ENCODE measurements at regions not wholly inside any gene's neighbourhood (a gene's known extent, or its start where the extent isn't known, plus 50 kb on each side); places are given as distances from the start of the nearest gene placed in this dataset.

DNA sequence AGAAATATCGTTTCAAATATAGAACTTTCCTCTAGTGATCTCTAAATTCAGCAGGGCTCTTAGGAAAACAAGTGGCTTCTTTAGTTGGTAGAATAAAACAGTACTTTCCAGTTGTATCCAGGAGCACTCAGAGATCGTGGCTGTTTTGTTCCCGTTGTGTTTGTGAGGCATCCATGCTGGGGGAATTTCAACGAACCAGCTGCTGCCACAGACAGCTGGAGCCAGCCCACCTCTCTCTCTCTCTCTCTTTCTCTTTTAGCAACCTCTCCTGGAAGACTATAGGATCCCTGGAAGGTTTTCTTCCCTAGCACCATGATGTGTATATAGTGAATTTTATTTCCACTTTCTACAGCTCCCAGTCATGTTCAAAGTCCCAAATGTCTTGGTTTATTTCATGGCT lies 1116.0 kb upstream of the SEMA6A start:
- Histone ChIP-seq H3K9me3 (ENCODE audit: control insufficient read depth, insufficient read depth, low read length) (no peaks in the 10 kb centered on the region), H3K4me1 (ENCODE audit: control insufficient read depth, insufficient read depth, low read length) (no peaks in the 10 kb centered on the region), H3K4me3 (ENCODE audit: low read depth, low read length) (no peak overlapping the region), H3K27ac (ENCODE audit: low read depth, low read length) (no peak overlapping the region), H3K36me3 (ENCODE audit: control insufficient read depth, insufficient read depth, low read length) (no peaks in the 10 kb centered on the region), H3K9ac (ENCODE audit: low read depth, low read length) (no peak overlapping the region), H3K27me3 (ENCODE audit: control insufficient read depth, insufficient read depth, low read length) (no peaks in the 10 kb centered on the region)

DNA sequence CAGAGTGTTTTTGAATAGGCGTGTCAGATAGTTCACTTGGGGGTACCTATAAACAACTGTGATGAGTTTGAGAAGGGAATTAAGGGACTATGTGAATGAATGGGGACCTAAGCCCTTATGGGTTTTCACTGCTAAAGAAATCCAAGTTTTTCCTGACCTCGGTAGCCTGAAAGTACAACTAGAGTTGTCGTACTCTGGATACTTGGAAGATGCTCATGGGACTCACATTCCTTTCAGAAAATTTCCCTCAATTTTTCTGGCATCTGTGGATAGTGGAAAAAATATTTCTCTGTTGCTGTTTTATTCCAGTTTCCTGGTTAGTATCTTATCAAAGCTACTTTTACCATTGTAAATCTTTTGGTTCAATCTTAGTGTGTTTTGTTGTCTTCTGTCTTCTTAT lies 1112.3 kb upstream of the SEMA6A start:
- Histone ChIP-seq H3K4me1 (ENCODE audit: control insufficient read depth, insufficient read depth, low read length) (no peaks in the 10 kb centered on the region), H3K9me3 (ENCODE audit: control insufficient read depth, insufficient read depth, low read length) (no peaks in the 10 kb centered on the region), H3K27me3 (ENCODE audit: control insufficient read depth, insufficient read depth, low read length) (no peaks in the 10 kb centered on the region), H3K9ac (ENCODE audit: low read depth, low read length) (no peak overlapping the region), H3K27ac (ENCODE audit: low read depth, low read length) (no peak overlapping the region), H3K36me3 (ENCODE audit: control insufficient read depth, insufficient read depth, low read length) (no peaks in the 10 kb centered on the region), H3K4me3 (ENCODE audit: low read depth, low read length) (no peak overlapping the region)

DNA sequence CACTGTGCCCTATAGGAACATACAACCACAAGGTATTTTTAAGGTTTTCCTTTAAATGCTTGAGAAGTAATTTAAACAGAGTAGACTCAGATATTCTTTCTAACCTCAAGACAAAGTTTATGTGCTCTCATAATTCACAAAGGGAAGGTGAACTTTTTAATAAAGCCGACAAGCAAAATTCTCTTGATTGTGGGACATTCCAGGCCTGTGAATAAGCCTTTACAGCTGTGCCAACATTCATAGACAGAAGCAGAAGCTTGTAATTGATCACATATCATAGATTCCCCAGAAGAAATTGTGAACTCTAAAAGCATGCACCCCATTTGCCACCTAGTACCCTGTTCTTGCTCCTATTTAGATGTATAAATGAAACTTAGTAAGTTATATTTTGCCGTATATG lies 1107.8 kb upstream of the SEMA6A start:
- no peaks in the 10 kb centered on the region for H3K27me3 ChIP-seq (ENCODE audit: control insufficient read depth, insufficient read depth, low read length)

DNA sequence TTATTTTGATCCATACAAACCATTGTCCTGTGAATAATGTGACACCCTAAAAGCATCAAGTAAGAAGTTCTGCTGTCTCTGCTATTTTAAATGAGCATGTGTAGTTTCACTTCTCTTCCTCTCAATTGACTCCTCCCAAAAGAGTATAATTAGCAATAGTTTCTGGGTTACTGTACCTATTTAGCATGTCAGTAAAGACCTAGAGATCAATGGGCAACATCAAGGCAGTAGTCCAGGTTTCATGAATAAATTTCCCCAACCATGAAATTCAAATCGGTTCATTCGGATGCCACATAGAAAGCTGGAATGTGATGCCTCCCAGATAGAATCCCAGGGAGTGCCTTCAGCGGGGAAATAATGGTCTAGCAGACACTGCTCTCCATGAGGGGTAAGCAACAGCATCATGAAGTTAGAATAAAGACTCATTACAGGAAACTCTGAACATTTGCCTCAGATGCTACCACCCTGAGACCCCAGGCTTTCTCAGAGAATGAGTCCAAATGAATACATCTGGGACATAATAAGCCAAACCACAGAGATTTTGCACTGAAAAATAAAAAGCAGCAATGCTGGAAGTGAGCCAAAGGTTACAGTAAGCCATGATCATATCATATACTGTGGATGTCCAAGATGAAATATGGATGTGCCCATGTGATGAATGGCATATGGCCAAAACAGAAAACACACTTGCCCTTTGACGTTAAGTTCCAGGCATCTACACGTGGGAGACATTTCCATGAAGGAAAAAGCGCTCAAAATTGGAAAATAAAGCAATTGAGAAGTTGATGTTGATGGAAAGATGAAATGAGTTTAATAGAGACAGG lies 1107.0 kb upstream of the SEMA6A start:
- Histone ChIP-seq H3K36me3 (ENCODE audit: control insufficient read depth, insufficient read depth, low read length) (no peaks in the 10 kb centered on the region), H3K9me3 (ENCODE audit: control insufficient read depth, insufficient read depth, low read length) (no peaks in the 10 kb centered on the region), H3K4me1 (ENCODE audit: control insufficient read depth, insufficient read depth, low read length) (no peaks in the 10 kb centered on the region), H3K9ac (ENCODE audit: low read depth, low read length) (no peak overlapping the region), H3K4me3 (ENCODE audit: low read depth, low read length) (no peak overlapping the region), H3K27ac (ENCODE audit: low read depth, low read length) (no peak overlapping the region), H3K27me3 (ENCODE audit: control insufficient read depth, insufficient read depth, low read length) (no peaks in the 10 kb centered on the region)

More for the DNA sequence above, 1107.8 kb upstream of the SEMA6A start:
- Histone ChIP-seq H3K9me3 (ENCODE audit: control insufficient read depth, insufficient read depth, low read length) (no peaks in the 10 kb centered on the region), H3K27ac (ENCODE audit: low read depth, low read length) (no peak overlapping the region), H3K36me3 (ENCODE audit: control insufficient read depth, insufficient read depth, low read length) (no peaks in the 10 kb centered on the region), H3K4me1 (ENCODE audit: control insufficient read depth, insufficient read depth, low read length) (no peaks in the 10 kb centered on the region), H3K4me3 (ENCODE audit: low read depth, low read length) (no peak overlapping the region), H3K9ac (ENCODE audit: low read depth, low read length) (no peak overlapping the region)

DNA sequence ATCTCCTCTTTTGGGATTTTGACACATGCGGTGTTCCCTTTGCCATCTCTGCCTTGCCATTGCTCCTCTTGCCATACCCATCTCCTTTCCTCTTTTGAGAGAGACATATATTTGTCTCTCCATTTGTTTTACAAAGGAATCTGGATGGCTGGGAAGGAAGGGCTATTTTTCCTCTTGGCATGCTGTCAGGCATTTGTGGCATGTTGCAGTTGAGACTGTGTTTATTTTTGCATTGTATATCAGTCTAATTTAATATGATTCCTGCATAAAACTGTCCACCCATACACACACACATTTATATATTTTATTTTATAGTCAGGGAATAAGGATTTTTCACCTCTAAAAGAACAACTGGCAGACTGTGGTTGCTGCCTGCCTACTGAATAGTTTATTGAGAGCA lies 1105.8 kb upstream of the SEMA6A start:
- H3K27me3 ChIP-seq (ENCODE audit: control insufficient read depth, insufficient read depth, low read length), result no peaks in the 10 kb centered on the region
- H3K36me3 ChIP-seq (ENCODE audit: control insufficient read depth, insufficient read depth, low read length), result no peaks in the 10 kb centered on the region

DNA sequence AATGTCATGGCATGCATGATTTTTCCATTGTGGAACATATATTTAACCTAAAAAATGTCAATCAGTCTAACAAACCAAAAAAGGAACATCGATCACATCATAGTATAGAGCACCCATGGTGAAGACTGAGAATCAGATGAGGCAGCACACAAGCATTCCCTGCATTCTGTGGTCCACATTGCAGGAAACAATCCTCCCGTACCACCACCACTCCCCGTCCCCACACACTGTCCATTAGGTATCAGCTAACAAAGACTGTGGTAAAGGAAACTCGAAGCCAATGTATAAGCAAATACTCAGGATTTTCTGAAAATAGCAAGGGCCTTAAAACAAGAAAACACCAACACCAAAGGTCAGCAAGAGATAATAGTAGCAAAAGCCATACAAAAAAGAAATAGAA lies 1104.4 kb upstream of the SEMA6A start:
- Histone ChIP-seq H3K4me1 (ENCODE audit: control insufficient read depth, insufficient read depth, low read length) (no peaks in the 10 kb centered on the region), H3K36me3 (ENCODE audit: control insufficient read depth, insufficient read depth, low read length) (no peaks in the 10 kb centered on the region)

More for the DNA sequence above, 1105.8 kb upstream of the SEMA6A start:
- Histone ChIP-seq H3K9me3 (ENCODE audit: control insufficient read depth, insufficient read depth, low read length) (no peaks in the 10 kb centered on the region), H3K4me1 (ENCODE audit: control insufficient read depth, insufficient read depth, low read length) (no peaks in the 10 kb centered on the region), H3K4me3 (ENCODE audit: low read depth, low read length) (no peak overlapping the region), H3K9ac (ENCODE audit: low read depth, low read length) (no peak overlapping the region), H3K27ac (ENCODE audit: low read depth, low read length) (no peak overlapping the region)

DNA sequence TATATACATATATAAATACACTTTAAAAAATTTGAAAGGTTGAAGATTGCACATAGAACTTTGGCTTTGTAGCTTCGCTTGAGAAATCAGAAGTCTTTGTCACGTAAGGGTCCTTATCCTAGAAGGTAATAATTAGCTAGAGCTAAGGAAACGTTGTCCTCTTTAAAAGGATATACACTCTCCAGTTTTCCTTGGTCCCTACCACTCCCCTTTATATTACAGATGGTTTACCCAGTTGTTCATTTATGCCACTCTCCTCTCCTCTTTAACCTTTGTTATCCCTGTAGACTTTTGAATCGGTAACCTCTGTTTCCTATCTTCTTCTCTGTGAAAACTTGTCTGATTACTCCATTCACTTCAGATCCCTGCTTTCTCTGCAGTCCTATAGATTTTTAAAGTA lies 1101.0 kb upstream of the SEMA6A start:
- H3K9me3 ChIP-seq (ENCODE audit: control insufficient read depth, insufficient read depth, low read length), result no peaks in the 10 kb centered on the region
- no peak overlapping the region for H3K9ac ChIP-seq (ENCODE audit: low read depth, low read length)
- no peaks in the 10 kb centered on the region for H3K36me3 ChIP-seq (ENCODE audit: control insufficient read depth, insufficient read depth, low read length)
- no peaks in the 10 kb centered on the region for H3K27me3 ChIP-seq (ENCODE audit: control insufficient read depth, insufficient read depth, low read length)
- no peak overlapping the region for H3K4me3 ChIP-seq (ENCODE audit: low read depth, low read length)
- H3K27ac ChIP-seq (ENCODE audit: low read depth, low read length), result no peak overlapping the region
- H3K4me1 ChIP-seq (ENCODE audit: control insufficient read depth, insufficient read depth, low read length), result no peaks in the 10 kb centered on the region

More for the DNA sequence above, 1104.4 kb upstream of the SEMA6A start:
- H3K4me3 ChIP-seq (ENCODE audit: low read depth, low read length), result no peak overlapping the region
- no peak overlapping the region for H3K27ac ChIP-seq (ENCODE audit: low read depth, low read length)
- H3K27me3 ChIP-seq (ENCODE audit: control insufficient read depth, insufficient read depth, low read length), result no peaks in the 10 kb centered on the region
- H3K9ac ChIP-seq (ENCODE audit: low read depth, low read length), result no peak overlapping the region
- no peaks in the 10 kb centered on the region for H3K9me3 ChIP-seq (ENCODE audit: control insufficient read depth, insufficient read depth, low read length)

DNA sequence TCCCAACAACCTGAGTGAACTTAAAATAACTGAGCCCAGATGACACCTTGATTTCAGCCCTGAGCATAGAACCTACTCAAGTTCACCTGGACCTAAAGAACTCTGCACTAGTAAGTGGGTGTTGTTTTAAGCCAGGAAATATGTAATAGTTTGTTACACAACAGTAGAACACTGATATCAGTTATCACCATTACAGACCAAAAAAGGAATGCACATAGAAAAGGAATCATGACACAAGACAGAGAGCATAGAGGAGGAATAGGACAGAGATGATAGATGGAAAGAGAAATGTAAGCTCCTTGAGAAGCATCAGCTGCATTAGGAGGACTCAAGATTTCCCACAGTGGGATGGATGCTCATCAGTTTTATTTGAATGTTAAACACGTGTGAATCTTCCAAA lies 1096.9 kb upstream of the SEMA6A start:
- no peak overlapping the region for H3K27ac ChIP-seq (ENCODE audit: low read depth, low read length)
- no peaks in the 10 kb centered on the region for H3K36me3 ChIP-seq (ENCODE audit: control insufficient read depth, insufficient read depth, low read length)
- H3K9me3 ChIP-seq (ENCODE audit: control insufficient read depth, insufficient read depth, low read length), result no peaks in the 10 kb centered on the region
- H3K9ac ChIP-seq (ENCODE audit: low read depth, low read length), result no peak overlapping the region
- no peak overlapping the region for H3K4me3 ChIP-seq (ENCODE audit: low read depth, low read length)
- no peaks in the 10 kb centered on the region for H3K27me3 ChIP-seq (ENCODE audit: control insufficient read depth, insufficient read depth, low read length)
- H3K4me1 ChIP-seq (ENCODE audit: control insufficient read depth, insufficient read depth, low read length), result peaks cover 11% of the 10 kb centered on the region

DNA sequence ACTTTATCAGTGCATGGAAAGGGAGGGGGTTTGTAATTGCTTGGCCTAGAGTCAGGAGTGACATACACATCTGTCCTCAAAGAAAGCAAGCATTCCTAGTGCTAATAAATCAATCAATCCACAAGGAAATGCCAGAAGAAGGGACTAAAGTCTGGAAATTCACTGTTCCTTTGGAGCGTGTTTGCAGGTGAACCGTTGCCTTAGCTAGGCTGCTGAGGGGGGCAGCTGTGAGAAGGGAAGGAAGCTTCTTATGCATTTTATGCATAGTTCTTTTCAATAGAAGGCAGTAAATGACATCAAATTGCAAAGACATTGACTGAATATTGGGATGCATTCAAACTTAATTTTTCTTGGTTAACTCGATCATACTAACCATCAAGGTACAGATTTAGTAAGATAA lies 1092.5 kb upstream of the SEMA6A start:
- Histone ChIP-seq H3K9ac (ENCODE audit: low read depth, low read length) (peak overlapping the region; percentile 41), H3K4me3 (ENCODE audit: low read depth, low read length) (0 out of 2 replicates have a peak overlapping the region, but pooled peaks have one; percentile 30), H3K27ac (ENCODE audit: low read depth, low read length) (peak overlapping the region; percentile 51), H3K27me3 (ENCODE audit: control insufficient read depth, insufficient read depth, low read length) (no peaks in the 10 kb centered on the region), H3K9me3 (ENCODE audit: control insufficient read depth, insufficient read depth, low read length) (no peaks in the 10 kb centered on the region), H3K36me3 (ENCODE audit: control insufficient read depth, insufficient read depth, low read length) (no peaks in the 10 kb centered on the region), H3K4me1 (ENCODE audit: control insufficient read depth, insufficient read depth, low read length) (peaks cover 21% of the 10 kb centered on the region)

DNA sequence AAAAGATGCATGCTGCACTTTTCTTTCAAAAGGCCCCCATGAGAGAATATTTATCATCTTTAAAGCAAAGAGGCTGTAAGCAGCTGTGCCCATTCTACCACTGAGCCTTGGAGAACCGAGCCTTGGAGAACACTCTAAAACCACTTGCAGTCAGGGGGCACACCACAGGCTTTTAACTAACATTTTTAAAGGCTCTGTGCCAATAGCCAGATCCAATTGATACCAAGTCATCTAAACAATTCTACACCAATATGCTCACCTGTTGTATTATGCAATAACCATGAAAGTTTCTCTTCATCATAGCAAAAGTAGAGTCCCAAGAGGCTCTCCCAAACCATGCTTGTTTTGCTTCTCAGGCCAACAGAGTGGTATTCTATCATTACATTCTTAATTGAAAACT lies 1090.5 kb upstream of the SEMA6A start:
- no peaks in the 10 kb centered on the region for H3K36me3 ChIP-seq (ENCODE audit: control insufficient read depth, insufficient read depth, low read length)
- H3K9me3 ChIP-seq (ENCODE audit: control insufficient read depth, insufficient read depth, low read length), result no peaks in the 10 kb centered on the region
- no peak overlapping the region for H3K27ac ChIP-seq (ENCODE audit: low read depth, low read length)
- no peak overlapping the region for H3K4me3 ChIP-seq (ENCODE audit: low read depth, low read length)
- H3K4me1 ChIP-seq (ENCODE audit: control insufficient read depth, insufficient read depth, low read length), result peaks cover 21% of the 10 kb centered on the region
- H3K27me3 ChIP-seq (ENCODE audit: control insufficient read depth, insufficient read depth, low read length), result no peaks in the 10 kb centered on the region
- H3K9ac ChIP-seq (ENCODE audit: low read depth, low read length), result no peak overlapping the region

DNA sequence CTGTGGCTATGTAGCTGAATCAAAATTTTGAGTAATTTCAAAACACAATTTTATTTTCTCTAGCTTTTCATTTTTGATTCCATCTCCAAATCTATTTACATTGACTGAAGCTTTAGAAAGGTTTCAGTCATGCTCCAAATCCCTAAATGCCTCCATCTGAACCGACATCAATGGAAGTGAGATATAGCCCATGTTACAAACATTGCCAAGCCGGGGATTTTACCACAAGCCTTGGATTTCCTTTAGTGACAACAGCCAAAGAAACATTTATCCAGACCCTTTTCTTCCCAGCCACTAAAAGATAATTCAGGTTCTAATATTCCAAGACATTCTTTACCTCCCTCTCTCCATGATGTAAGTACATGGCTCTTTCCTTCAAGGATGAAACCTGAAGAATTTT lies 1087.7 kb upstream of the SEMA6A start:
- H3K9me3 ChIP-seq (ENCODE audit: control insufficient read depth, insufficient read depth, low read length), result no peaks in the 10 kb centered on the region
- H3K36me3 ChIP-seq (ENCODE audit: control insufficient read depth, insufficient read depth, low read length), result no peaks in the 10 kb centered on the region
- no peaks in the 10 kb centered on the region for H3K27me3 ChIP-seq (ENCODE audit: control insufficient read depth, insufficient read depth, low read length)
- H3K27ac ChIP-seq (ENCODE audit: low read depth, low read length), result no peak overlapping the region
- peaks cover 18% of the 10 kb centered on the region for H3K4me1 ChIP-seq (ENCODE audit: control insufficient read depth, insufficient read depth, low read length)
- H3K9ac ChIP-seq (ENCODE audit: low read depth, low read length), result no peak overlapping the region
- no peak overlapping the region for H3K4me3 ChIP-seq (ENCODE audit: low read depth, low read length)
